ENCODE measurements at regions not wholly inside any gene's neighbourhood (a gene's known extent, or its start where the extent isn't known, plus 50 kb on each side); places are given as distances from the start of the nearest gene placed in this dataset.

DNA sequence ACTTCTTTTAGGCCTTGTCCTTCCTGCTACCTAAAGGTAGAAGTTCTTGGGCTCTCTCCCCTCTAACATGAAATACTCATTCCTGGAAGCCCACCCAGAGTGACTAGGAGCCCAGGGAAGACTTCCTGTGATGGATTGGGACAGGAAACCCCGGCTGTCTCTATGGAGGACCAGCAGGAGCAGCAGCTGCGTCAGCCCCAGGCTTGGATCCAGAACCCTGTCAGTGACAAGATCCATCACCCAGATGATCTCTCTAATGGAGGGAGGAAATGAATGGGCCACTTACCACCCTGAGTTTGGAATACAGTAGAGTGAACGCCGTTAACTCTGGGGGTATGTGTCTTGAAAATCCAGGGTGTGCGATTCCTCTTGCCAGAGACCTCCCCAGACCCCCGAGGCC is 195.7 kb upstream of the WSCD1 start:
- DNase-seq (ENCODE audit: low read depth) = no peak
- no peak overlapping the region for H3K4me3 ChIP-seq (ENCODE audit: low read depth, low read length)
- H3K36me3 ChIP-seq (ENCODE audit: control insufficient read depth, insufficient read depth, low read length) = no peaks in the 10 kb centered on the region
- H3K27me3 ChIP-seq (ENCODE audit: control insufficient read depth, insufficient read depth, low read length) = no peaks in the 10 kb centered on the region
- TF ChIP-seq, protein P1, sequence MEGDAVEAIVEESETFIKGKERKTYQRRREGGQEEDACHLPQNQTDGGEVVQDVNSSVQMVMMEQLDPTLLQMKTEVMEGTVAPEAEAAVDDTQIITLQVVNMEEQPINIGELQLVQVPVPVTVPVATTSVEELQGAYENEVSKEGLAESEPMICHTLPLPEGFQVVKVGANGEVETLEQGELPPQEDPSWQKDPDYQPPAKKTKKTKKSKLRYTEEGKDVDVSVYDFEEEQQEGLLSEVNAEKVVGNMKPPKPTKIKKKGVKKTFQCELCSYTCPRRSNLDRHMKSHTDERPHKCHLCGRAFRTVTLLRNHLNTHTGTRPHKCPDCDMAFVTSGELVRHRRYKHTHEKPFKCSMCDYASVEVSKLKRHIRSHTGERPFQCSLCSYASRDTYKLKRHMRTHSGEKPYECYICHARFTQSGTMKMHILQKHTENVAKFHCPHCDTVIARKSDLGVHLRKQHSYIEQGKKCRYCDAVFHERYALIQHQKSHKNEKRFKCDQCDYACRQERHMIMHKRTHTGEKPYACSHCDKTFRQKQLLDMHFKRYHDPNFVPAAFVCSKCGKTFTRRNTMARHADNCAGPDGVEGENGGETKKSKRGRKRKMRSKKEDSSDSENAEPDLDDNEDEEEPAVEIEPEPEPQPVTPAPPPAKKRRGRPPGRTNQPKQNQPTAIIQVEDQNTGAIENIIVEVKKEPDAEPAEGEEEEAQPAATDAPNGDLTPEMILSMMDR (IDR thresholded peaks at IDR 0.05; ENCODE audit: insufficient read depth, low read length, poor library complexity, severe bottlenecking) = no peak

DNA sequence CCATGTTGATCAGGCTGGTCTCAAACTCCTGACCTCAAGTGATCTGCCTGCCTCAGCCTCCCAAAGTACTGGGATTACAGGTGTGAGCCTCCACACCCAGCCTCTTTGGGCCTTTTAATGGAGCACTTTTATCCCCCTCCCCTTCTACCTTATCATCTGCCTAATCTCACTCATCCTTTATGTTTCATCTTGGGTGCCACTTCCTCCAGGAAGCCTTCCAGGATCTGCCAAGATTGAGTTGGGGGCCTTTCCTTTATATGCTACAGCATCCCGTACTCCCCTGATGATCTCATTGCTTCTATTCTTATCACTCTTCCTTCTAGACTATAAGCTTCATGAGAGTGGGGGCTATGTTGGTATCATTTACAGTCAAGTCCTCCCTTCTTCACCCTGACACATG is 192.8 kb upstream of the WSCD1 start:
- H3K36me3 ChIP-seq (ENCODE audit: control insufficient read depth, insufficient read depth, low read length) = no peaks in the 10 kb centered on the region
- H3K27me3 ChIP-seq (ENCODE audit: control insufficient read depth, insufficient read depth, low read length) = no peaks in the 10 kb centered on the region
- no peak overlapping the region for H3K4me3 ChIP-seq (ENCODE audit: low read depth, low read length)
- no peak for DNase-seq (ENCODE audit: low read depth)
- TF ChIP-seq, protein P1 (IDR thresholded peaks at IDR 0.05; ENCODE audit: insufficient read depth, low read length, poor library complexity, severe bottlenecking) = no peak

DNA sequence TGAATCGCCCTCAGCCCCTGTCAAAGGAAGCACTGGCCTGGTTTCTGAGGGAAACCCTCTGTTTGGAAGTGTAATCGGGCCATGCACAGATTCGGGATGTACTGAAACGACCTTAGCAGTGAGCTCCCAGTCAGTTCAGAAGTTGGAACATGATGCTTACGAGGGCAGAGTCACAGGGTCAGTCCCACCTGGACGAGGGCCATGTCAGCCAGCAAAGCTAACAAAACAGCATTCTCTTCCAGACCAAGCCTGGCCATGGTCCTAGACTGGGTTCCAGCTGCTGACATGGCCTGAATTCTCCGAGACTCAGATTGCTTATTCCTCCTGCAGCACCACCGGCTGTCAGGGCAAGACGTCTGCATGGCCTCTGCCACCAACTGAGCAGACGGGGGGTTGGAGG is 192.2 kb upstream of the WSCD1 start:
- no peak for DNase-seq (ENCODE audit: low read depth)
- Histone ChIP-seq H3K27me3 (ENCODE audit: control insufficient read depth, insufficient read depth, low read length) (no peaks in the 10 kb centered on the region), H3K36me3 (ENCODE audit: control insufficient read depth, insufficient read depth, low read length) (no peaks in the 10 kb centered on the region), H3K4me3 (ENCODE audit: low read depth, low read length) (no peak overlapping the region)
- TF ChIP-seq, protein P1 (IDR thresholded peaks at IDR 0.05; ENCODE audit: insufficient read depth, low read length, poor library complexity, severe bottlenecking) = no peak

DNA sequence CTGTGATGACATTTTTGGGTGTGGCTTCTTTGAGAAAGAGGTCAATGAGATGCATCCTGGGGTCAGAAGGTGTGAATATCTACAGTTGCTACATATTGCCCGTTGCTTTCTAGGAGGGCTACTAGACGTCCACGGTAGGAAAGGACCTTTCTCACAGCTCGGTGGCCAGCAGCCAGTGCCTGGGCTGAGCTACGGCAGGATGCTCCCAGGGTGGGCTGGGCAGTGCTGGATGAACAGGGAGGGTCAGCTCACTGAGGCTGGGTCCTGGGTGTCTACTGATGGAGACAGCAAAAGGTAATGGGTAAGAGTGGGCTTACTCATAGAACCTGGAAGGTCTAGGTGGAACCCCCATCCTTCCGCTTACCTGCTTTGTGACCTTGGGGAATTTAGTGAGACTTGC is 188.3 kb upstream of the WSCD1 start:
- DNase-seq (ENCODE audit: low read depth) = no peak

DNA sequence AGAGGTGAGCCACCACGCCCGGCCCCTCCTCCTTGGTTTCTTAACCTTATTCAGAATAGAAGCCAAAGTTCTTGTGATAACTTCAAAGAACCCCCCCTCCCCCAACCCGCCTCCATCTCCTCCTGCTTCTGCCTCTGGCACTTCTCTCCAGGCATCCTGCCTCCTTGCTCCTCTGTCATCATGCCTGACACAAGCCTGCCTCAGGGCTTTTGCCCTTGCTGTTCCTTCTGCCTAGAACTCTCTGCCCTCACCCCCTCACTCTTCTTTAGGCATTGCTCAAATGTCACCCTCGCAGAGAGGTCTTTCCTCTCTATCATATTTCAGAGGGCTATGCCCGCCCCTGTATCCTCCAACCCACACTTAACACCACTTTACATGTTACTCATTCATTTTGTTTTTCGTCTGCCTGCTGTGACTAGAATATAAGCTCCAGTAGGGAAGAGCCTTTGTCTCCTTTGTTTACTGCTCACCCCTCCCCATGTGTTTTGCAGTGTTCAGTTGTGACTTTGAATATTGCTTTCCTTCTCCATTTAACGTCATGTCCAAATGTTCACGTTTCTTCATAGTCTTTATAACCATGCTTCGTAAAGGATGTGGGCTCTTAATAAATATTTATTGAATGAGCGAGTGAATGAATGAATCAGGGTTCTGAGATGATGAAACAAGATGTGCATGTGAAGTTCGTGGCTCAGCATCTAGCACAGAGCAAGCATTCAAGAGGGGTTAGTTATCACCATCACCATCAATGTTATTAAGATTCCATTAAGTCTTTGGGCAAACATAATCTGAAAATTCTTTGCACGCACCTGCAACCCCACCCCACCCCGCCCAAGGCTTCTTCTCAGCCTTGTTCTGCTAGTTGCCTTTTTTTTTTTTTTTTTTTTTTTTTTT is 186.2 kb upstream of the WSCD1 start:
- DNase-seq (ENCODE audit: low read depth) = no peak
- H3K27me3 ChIP-seq (ENCODE audit: control insufficient read depth, insufficient read depth, low read length) = no peaks in the 10 kb centered on the region
- H3K36me3 ChIP-seq (ENCODE audit: control insufficient read depth, insufficient read depth, low read length) = no peaks in the 10 kb centered on the region
- TF ChIP-seq, protein P1 (IDR thresholded peaks at IDR 0.05; ENCODE audit: insufficient read depth, low read length, poor library complexity, severe bottlenecking) = no peak
- H3K4me3 ChIP-seq (ENCODE audit: low read depth, low read length) = no peak overlapping the region

More for the DNA sequence above, 188.3 kb upstream of the WSCD1 start:
- TF ChIP-seq, protein P1 (IDR thresholded peaks at IDR 0.05; ENCODE audit: insufficient read depth, low read length, poor library complexity, severe bottlenecking) = no peak
- Histone ChIP-seq H3K27me3 (ENCODE audit: control insufficient read depth, insufficient read depth, low read length) (no peaks in the 10 kb centered on the region), H3K36me3 (ENCODE audit: control insufficient read depth, insufficient read depth, low read length) (no peaks in the 10 kb centered on the region), H3K4me3 (ENCODE audit: low read depth, low read length) (no peak overlapping the region)

DNA sequence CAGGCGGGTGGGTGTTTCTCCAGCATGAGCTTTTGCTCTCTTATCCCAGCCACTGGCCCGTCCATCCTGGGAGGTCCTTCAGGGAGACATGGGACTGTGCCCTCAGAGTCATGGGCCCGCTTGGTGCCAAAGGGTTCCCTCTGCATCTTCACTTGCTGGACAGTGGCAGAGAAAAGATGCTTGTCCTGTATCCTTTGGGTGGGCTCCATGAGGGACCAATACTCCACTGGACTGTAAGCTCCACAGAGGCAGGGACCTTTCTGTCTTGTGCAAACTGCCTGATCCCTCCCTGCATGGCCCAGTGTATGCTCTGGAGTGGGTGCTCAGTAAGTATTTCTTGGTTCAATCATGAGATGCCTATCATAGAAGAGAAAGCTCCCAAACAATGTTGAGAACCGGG is 184.8 kb upstream of the WSCD1 start:
- no peaks in the 10 kb centered on the region for H3K27me3 ChIP-seq (ENCODE audit: control insufficient read depth, insufficient read depth, low read length)
- H3K36me3 ChIP-seq (ENCODE audit: control insufficient read depth, insufficient read depth, low read length) = no peaks in the 10 kb centered on the region
- TF ChIP-seq, protein P1 (IDR thresholded peaks at IDR 0.05; ENCODE audit: insufficient read depth, low read length, poor library complexity, severe bottlenecking) = no peak

More for the DNA sequence above, 184.8 kb upstream of the WSCD1 start:
- H3K4me3 ChIP-seq (ENCODE audit: low read depth, low read length) = no peak overlapping the region
- no peak for DNase-seq (ENCODE audit: low read depth)
